ENCODE measurements at regions not wholly inside any gene's neighbourhood (a gene's known extent, or its start where the extent isn't known, plus 50 kb on each side); places are given as distances from the start of the nearest gene placed in this dataset.

DNA sequence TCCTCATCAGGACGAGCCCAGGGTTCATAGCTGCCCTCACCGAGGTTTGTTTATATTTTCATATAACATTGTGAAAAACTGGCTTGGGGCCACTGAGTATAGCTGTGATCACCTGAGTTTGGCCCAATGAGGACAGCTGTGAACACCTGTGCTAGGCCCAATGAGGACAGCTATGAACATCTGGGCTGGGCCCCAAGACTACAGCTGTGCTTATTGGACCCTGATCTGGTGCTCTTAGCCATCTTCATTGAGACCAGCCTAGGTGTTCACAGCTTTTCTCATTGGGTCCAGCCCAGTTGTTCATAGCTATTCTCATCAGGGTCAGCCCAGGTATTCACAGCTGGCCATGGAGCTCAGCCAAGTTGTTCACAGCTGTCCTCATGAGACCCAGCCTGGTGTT is 1167.3 kb downstream of the UQCRFS1 start:
- TF ChIP-seq, protein P1, sequence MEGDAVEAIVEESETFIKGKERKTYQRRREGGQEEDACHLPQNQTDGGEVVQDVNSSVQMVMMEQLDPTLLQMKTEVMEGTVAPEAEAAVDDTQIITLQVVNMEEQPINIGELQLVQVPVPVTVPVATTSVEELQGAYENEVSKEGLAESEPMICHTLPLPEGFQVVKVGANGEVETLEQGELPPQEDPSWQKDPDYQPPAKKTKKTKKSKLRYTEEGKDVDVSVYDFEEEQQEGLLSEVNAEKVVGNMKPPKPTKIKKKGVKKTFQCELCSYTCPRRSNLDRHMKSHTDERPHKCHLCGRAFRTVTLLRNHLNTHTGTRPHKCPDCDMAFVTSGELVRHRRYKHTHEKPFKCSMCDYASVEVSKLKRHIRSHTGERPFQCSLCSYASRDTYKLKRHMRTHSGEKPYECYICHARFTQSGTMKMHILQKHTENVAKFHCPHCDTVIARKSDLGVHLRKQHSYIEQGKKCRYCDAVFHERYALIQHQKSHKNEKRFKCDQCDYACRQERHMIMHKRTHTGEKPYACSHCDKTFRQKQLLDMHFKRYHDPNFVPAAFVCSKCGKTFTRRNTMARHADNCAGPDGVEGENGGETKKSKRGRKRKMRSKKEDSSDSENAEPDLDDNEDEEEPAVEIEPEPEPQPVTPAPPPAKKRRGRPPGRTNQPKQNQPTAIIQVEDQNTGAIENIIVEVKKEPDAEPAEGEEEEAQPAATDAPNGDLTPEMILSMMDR (IDR thresholded peaks at IDR 0.05 in 2 of 3, conservative IDR thresholded peaks at IDR 0.05 in 1 of 3; ENCODE audit: control insufficient read depth in 2 of 3, extremely low read depth in 1 of 3, insufficient read depth in 1 of 3, low read depth in 3 of 3, low read length in 3 of 3) = no peak
- TF ChIP-seq, protein P2, sequence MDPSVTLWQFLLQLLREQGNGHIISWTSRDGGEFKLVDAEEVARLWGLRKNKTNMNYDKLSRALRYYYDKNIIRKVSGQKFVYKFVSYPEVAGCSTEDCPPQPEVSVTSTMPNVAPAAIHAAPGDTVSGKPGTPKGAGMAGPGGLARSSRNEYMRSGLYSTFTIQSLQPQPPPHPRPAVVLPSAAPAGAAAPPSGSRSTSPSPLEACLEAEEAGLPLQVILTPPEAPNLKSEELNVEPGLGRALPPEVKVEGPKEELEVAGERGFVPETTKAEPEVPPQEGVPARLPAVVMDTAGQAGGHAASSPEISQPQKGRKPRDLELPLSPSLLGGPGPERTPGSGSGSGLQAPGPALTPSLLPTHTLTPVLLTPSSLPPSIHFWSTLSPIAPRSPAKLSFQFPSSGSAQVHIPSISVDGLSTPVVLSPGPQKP (IDR thresholded peaks at IDR 0.05; ENCODE audit: low read depth, low read length) = no peak
- TF ChIP-seq EP300 (IDR thresholded peaks at IDR 0.05; ENCODE audit: borderline replicate concordance in 1 of 2, control insufficient read depth in 1 of 2, low read depth in 2 of 2, low read length in 2 of 2) (no peak), POLR2A (IDR thresholded peaks at IDR 0.05; ENCODE audit: low read depth, low read length) (no peak), STAT1 (conservative IDR thresholded peaks at IDR 0.05) (no peak)
